ENCODE measurements at regions not wholly inside any gene's neighbourhood (a gene's known extent, or its start where the extent isn't known, plus 50 kb on each side); places are given as distances from the start of the nearest gene placed in this dataset.

- peaks cover 14% of the 10 kb centered on the region for H3K4me1 Mint-ChIP-seq
- TF ChIP-seq CTCF (conservative IDR thresholded peaks at IDR 0.05): no peak
- peaks cover 16% of the 10 kb centered on the region for H3K9me3 Mint-ChIP-seq
- DNase-seq (ENCODE audit: low read depth, low spot score): no peak
- H3K27me3 Mint-ChIP-seq (ENCODE audit: low read depth): no peaks in the 10 kb centered on the region
- H3K27ac Mint-ChIP-seq (ENCODE audit: unreplicated experiment): no peak overlapping the region
- no peak overlapping the region for H3K4me3 Mint-ChIP-seq
- peaks cover 2% of the 10 kb centered on the region for H3K36me3 Mint-ChIP-seq (ENCODE audit: low read depth)
Observed at GRCh38 chr11:80462211-80462610, 1021.4 kb upstream of the TENM4 start.

- Mint-ChIP-seq H3K9me3 (no peaks in the 10 kb centered on the region), H3K27me3 (ENCODE audit: low read depth) (no peaks in the 10 kb centered on the region), H3K27ac (ENCODE audit: unreplicated experiment) (no peak overlapping the region), H3K4me3 (no peak overlapping the region), H3K4me1 (peaks cover 16% of the 10 kb centered on the region), H3K36me3 (ENCODE audit: low read depth) (no peaks in the 10 kb centered on the region)
- DNase-seq (ENCODE audit: low read depth, low spot score): no peak
- TF ChIP-seq CTCF (conservative IDR thresholded peaks at IDR 0.05): no peak
Observed at GRCh38 chr11:80458376-80458775, 1017.5 kb upstream of the TENM4 start.

DNA sequence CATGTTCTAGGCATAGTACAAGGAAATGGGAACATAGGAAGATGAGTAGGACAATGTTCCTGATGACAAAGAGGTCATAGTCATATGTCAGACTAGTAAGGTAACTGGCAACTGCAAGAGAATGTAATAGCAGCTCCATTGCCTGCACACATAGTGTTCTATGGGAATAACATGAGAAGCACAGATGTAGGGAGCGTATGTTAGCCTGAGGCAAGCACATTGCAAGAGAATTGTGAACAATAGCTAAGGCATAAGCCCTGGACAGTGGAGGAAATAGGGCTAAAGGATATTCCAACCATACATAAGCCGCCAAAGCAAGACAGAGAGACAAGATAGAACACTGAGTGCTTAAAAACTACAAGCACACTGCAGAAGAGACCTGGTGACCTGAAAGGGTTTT lies 1017.0 kb upstream of the TENM4 start:
- no peak overlapping the region for H3K4me3 Mint-ChIP-seq
- no peak for TF ChIP-seq CTCF (conservative IDR thresholded peaks at IDR 0.05)
- H3K27ac Mint-ChIP-seq (ENCODE audit: unreplicated experiment): no peak overlapping the region
- DNase-seq (ENCODE audit: low read depth, low spot score): no peak
- H3K36me3 Mint-ChIP-seq (ENCODE audit: low read depth): no peaks in the 10 kb centered on the region
- no peaks in the 10 kb centered on the region for H3K27me3 Mint-ChIP-seq (ENCODE audit: low read depth)
- H3K9me3 Mint-ChIP-seq: no peaks in the 10 kb centered on the region
- peaks cover 16% of the 10 kb centered on the region for H3K4me1 Mint-ChIP-seq

DNA sequence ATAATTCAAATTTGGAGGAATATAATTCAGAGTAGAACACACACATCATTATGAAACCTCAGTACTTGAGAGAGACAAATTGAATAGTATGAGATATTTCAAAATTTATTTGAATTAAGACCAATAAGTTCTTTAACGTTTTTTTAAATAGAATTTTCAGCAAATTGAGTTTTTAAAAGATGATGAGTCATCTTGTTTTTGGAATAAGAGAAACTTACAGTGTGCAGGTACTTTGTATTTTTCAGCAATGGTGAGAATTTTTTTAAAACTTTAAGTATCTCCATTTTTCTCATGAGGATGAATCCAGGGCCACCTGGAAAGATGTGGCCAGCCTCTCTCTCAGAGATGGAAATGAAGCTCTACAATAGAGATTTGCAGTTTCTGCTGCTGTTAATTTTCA lies 1015.0 kb upstream of the TENM4 start:
- Mint-ChIP-seq H3K4me3 (no peak overlapping the region), H3K4me1 (peaks cover 16% of the 10 kb centered on the region)
- no peak for TF ChIP-seq CTCF (conservative IDR thresholded peaks at IDR 0.05)

DNA sequence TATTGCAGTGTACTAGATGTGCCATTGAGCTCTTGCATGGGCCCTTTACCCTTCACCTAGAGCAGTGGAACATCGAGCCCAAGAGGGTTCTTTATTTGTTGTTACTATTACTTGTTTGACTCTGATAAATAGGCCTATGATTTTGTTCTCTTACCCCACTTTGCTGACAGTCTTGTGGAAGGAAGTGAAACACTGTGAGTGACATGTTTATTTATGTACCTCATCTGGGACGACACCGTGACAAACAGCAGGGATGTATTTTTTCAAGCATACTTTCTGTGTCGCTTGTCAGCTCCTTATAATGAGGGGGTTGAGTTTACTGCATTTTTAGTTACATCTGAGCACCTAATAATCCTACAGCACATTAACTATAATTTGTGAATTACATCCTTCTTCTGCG lies 1010.3 kb upstream of the TENM4 start:
- Mint-ChIP-seq H3K4me3 (no peak overlapping the region), H3K36me3 (ENCODE audit: low read depth) (no peaks in the 10 kb centered on the region), H3K4me1 (no peaks in the 10 kb centered on the region), H3K27me3 (ENCODE audit: low read depth) (no peaks in the 10 kb centered on the region), H3K27ac (ENCODE audit: unreplicated experiment) (no peak overlapping the region), H3K9me3 (no peaks in the 10 kb centered on the region)
- TF ChIP-seq CTCF (conservative IDR thresholded peaks at IDR 0.05): no peak
- DNase-seq (ENCODE audit: low read depth, low spot score): no peak

More for the DNA sequence above, 1015.0 kb upstream of the TENM4 start:
- H3K27ac Mint-ChIP-seq (ENCODE audit: unreplicated experiment): no peak overlapping the region
- H3K27me3 Mint-ChIP-seq (ENCODE audit: low read depth): no peaks in the 10 kb centered on the region
- H3K36me3 Mint-ChIP-seq (ENCODE audit: low read depth): no peaks in the 10 kb centered on the region
- no peaks in the 10 kb centered on the region for H3K9me3 Mint-ChIP-seq
- no peak for DNase-seq (ENCODE audit: low read depth, low spot score)

DNA sequence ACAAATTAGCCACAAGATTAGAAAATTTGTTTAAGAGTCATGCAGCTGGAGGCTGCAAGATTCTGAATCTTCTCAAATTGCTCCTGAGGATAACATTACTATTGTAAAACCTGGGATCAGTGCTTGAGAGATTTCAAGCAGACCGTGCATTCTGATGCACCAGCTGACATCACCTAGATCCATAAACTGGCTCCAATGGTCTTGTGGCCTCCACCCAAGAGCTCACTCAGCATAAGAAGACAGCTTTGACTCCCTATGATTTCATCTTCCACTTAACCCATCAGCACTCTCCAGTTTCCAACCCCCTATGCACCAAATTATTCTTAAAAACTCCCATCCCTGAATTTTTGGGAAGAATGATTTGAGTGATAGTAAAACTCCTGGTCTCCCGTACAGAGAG lies 1007.9 kb upstream of the TENM4 start:
- Mint-ChIP-seq H3K27ac (ENCODE audit: unreplicated experiment) (no peak overlapping the region), H3K4me1 (no peaks in the 10 kb centered on the region), H3K36me3 (ENCODE audit: low read depth) (no peaks in the 10 kb centered on the region), H3K9me3 (no peaks in the 10 kb centered on the region), H3K4me3 (no peak overlapping the region), H3K27me3 (ENCODE audit: low read depth) (no peaks in the 10 kb centered on the region)
- no peak for DNase-seq (ENCODE audit: low read depth, low spot score)
- no peak for TF ChIP-seq CTCF (conservative IDR thresholded peaks at IDR 0.05)

Data from neural crest cell (in vitro differentiated cells).